MM.1S (cell line): ENCODE measurements at regions not wholly inside any gene's neighbourhood (a gene's known extent, or its start where the extent isn't known, plus 50 kb on each side); places are given as distances from the start of the nearest gene placed in this dataset.
A peak's percentile ranks its signal among the peaks of the same experiment; 100 is the strongest.

Experiments
- DNase-seq: peaks from one replicate; pipeline ENCODE4 v3.0.0-alpha.2; 2015
- H2AFZ ChIP-seq: fragments of 300-600 bp; sonication (generic); 2 replicates; pipeline ENCODE4 v1.6.0; 2016; ENCODE audit warnings: antibody characterized with exemption, low read length
- H3F3A ChIP-seq: fragments of 300-600 bp; sonication (generic); 2 replicates; pipeline ENCODE4 v1.6.1; 2016; ENCODE audit warnings: mild to moderate bottlenecking, antibody characterized with exemption, low read length, moderate library complexity, mixed read lengths; ENCODE audit not compliant: insufficient read depth
- H3K27ac ChIP-seq: fragments of 300-600 bp; sonication (generic); 2 replicates; pipeline ENCODE4 v1.5.1; 2016; ENCODE audit warnings: mild to moderate bottlenecking, low read length
- H3K27me3 ChIP-seq: fragments of 300-600 bp; sonication (generic); replicated peaks from 2 replicates; pipeline ENCODE4 v1.6.0; 2016; ENCODE audit warnings: low read length; ENCODE audit not compliant: insufficient read depth
- H3K36me3 ChIP-seq: fragments of 300-600 bp; sonication (generic); replicated peaks from 2 replicates; pipeline ENCODE4 v1.6.1; 2016; ENCODE audit warnings: mild to moderate bottlenecking, low read length, mixed read lengths; ENCODE audit not compliant: insufficient read depth
- H3K4me1 ChIP-seq: fragments of 300-600 bp; sonication (generic); 2 replicates; pipeline ENCODE4 v1.6.1; 2016; ENCODE audit warnings: low read length, mixed read lengths
- H3K4me2 ChIP-seq: fragments of 300-600 bp; sonication (generic); 2 replicates; pipeline ENCODE4 v1.6.0; 2016; ENCODE audit warnings: low read depth, low read length
- H3K4me3 ChIP-seq: fragments of 300-600 bp; sonication (generic); 2 replicates; pipeline ENCODE4 v1.5.1; 2016; ENCODE audit warnings: low read length, mixed read lengths
- H3K79me2 ChIP-seq: fragments of 300-600 bp; sonication (generic); 2 replicates; pipeline ENCODE4 v1.6.1; 2016; ENCODE audit warnings: mixed run types, low read length, mixed read lengths
- H3K9ac ChIP-seq: fragments of 300-600 bp; sonication (generic); 2 replicates; pipeline ENCODE4 v1.6.1; 2016; ENCODE audit warnings: low read length, mixed read lengths
- H3K9me2 ChIP-seq: fragments of 300-600 bp; sonication (generic); replicated peaks from 2 replicates; pipeline ENCODE4 v1.6.1; 2016; ENCODE audit warnings: mild to moderate bottlenecking, low read length, mixed read lengths; ENCODE audit not compliant: insufficient read depth
- H3K9me3 ChIP-seq: fragments of 300-600 bp; sonication (generic); replicated peaks from 2 replicates; pipeline ENCODE4 v1.6.1; 2016; ENCODE audit warnings: mild to moderate bottlenecking, low read length, mixed read lengths; ENCODE audit not compliant: insufficient read depth
- H4K20me1 ChIP-seq: fragments of 300-600 bp; sonication (generic); 2 replicates; pipeline ENCODE4 v1.6.1; 2016; ENCODE audit warnings: mild to moderate bottlenecking, low read length, moderate library complexity, mixed read lengths; ENCODE audit not compliant: insufficient read depth
- EZH2 ChIP-seq: fragments of 300-600 bp; sonication (generic); optimal IDR thresholded peaks from 2 replicates; pipeline ENCODE3; 2017; ENCODE audit warnings: low read depth, mild to moderate bottlenecking, antibody characterized with exemption, low read length, mixed read lengths
- EZH2phosphoT487 ChIP-seq: fragments of 300-600 bp; sonication (generic); IDR thresholded peaks from 2 replicates; pipeline ENCODE4 v1.6.1; 2018; ENCODE audit warnings: antibody characterized with exemption, low read length
- TF ChIP-seq, protein P1 (sequence below): fragments of 300-600 bp; sonication (generic); IDR thresholded peaks from 2 replicates; pipeline ENCODE4 v1.5.1; 2016; ENCODE audit warnings: antibody characterized with exemption, low read length, mixed read lengths

- H3K27ac ChIP-seq: no peak overlapping the region
- H4K20me1 ChIP-seq: no peaks in the 10 kb centered on the region
- no peaks in the 10 kb centered on the region for H3K9me3 ChIP-seq
- no peak for DNase-seq
- H3K9me2 ChIP-seq: no peaks in the 10 kb centered on the region
- no peak overlapping the region for H3K4me2 ChIP-seq
- H3K36me3 ChIP-seq: no peaks in the 10 kb centered on the region
- TF ChIP-seq, protein P1, sequence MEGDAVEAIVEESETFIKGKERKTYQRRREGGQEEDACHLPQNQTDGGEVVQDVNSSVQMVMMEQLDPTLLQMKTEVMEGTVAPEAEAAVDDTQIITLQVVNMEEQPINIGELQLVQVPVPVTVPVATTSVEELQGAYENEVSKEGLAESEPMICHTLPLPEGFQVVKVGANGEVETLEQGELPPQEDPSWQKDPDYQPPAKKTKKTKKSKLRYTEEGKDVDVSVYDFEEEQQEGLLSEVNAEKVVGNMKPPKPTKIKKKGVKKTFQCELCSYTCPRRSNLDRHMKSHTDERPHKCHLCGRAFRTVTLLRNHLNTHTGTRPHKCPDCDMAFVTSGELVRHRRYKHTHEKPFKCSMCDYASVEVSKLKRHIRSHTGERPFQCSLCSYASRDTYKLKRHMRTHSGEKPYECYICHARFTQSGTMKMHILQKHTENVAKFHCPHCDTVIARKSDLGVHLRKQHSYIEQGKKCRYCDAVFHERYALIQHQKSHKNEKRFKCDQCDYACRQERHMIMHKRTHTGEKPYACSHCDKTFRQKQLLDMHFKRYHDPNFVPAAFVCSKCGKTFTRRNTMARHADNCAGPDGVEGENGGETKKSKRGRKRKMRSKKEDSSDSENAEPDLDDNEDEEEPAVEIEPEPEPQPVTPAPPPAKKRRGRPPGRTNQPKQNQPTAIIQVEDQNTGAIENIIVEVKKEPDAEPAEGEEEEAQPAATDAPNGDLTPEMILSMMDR: no peak
- H3K9ac ChIP-seq: no peak overlapping the region
- no peaks in the 10 kb centered on the region for H3K4me1 ChIP-seq
- no peaks in the 10 kb centered on the region for H3K79me2 ChIP-seq
- no peaks in the 10 kb centered on the region for H3K27me3 ChIP-seq
- no peaks in the 10 kb centered on the region for H3F3A ChIP-seq
- no peak overlapping the region for H2AFZ ChIP-seq
- no peak overlapping the region for H3K4me3 ChIP-seq
Observed at GRCh38 chr5:66477596-66477995, 118.6 kb upstream of the MAST4 start.

DNA sequence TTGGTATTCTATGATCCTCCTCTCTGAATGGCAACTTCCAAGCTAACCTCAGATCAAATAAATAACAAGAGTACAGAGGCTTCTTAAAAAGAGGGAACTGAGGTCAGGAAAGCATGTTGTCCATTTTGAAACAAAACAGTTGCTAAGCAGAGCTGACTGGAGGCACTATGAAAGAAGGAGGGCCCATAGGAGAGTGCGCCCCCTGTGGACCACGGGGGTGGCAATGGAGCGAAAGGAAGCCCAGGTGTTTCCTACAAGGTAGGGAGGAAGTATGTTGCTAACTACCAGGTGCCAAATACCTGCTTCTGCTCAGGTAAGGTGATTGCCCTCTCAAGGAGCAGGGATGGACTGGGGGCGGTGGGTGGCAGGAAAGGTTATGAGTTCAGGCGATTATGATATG, 101.8 kb upstream of the MAST4 start:
- DNase-seq: no peak

GRCh38 chr5:66498791-66499207, 97.4 kb upstream of the MAST4 start:
- no peaks in the 10 kb centered on the region for H3K79me2 ChIP-seq
- H3K36me3 ChIP-seq: no peaks in the 10 kb centered on the region
- H3K9me2 ChIP-seq: no peaks in the 10 kb centered on the region
- no peak overlapping the region for H2AFZ ChIP-seq
- no peaks in the 10 kb centered on the region for H3F3A ChIP-seq
- H3K4me1 ChIP-seq: no peaks in the 10 kb centered on the region
- no peaks in the 10 kb centered on the region for H3K27me3 ChIP-seq
- no peak overlapping the region for H3K4me2 ChIP-seq
- TF ChIP-seq, protein P1: peak; percentile 33
- TF ChIP-seq EZH2phosphoT487: no peak
- H4K20me1 ChIP-seq: no peaks in the 10 kb centered on the region
- no peak for DNase-seq
- no peaks in the 10 kb centered on the region for H3K9me3 ChIP-seq
- no peak overlapping the region for H3K27ac ChIP-seq
- no peak overlapping the region for H3K9ac ChIP-seq
- no peak overlapping the region for H3K4me3 ChIP-seq

More for the DNA sequence above, 101.8 kb upstream of the MAST4 start:
- no peaks in the 10 kb centered on the region for H3K36me3 ChIP-seq
- H3K79me2 ChIP-seq: no peaks in the 10 kb centered on the region
- no peak overlapping the region for H3K4me3 ChIP-seq
- H3K9ac ChIP-seq: no peak overlapping the region
- TF ChIP-seq, protein P1: peak; percentile 23
- TF ChIP-seq EZH2phosphoT487: no peak
- TF ChIP-seq EZH2: no peak
- no peak overlapping the region for H3K4me2 ChIP-seq
- no peaks in the 10 kb centered on the region for H3K9me3 ChIP-seq
- no peaks in the 10 kb centered on the region for H4K20me1 ChIP-seq
- H3K27ac ChIP-seq: no peak overlapping the region
- H3K9me2 ChIP-seq: no peaks in the 10 kb centered on the region
- H3F3A ChIP-seq: no peaks in the 10 kb centered on the region
- H2AFZ ChIP-seq: no peak overlapping the region
- no peaks in the 10 kb centered on the region for H3K27me3 ChIP-seq
- no peaks in the 10 kb centered on the region for H3K4me1 ChIP-seq
